SK-N-DZ (cell line): ENCODE measurements at regions not wholly inside any gene's neighbourhood (a gene's known extent, or its start where the extent isn't known, plus 50 kb on each side); places are given as distances from the start of the nearest gene placed in this dataset.
A peak's percentile ranks its signal among the peaks of the same experiment; 100 is the strongest.
"Not testable (repeated sequence)": the region's sequence is repeated elsewhere in the genome, so short reads cannot be mapped to it uniquely, and the experiment has no call there.

Experiments
- DNase-seq: peaks from one replicate; pipeline ENCODE4 v3.0.0-alpha.2; 2015; ENCODE audit warnings: low spot score

DNA sequence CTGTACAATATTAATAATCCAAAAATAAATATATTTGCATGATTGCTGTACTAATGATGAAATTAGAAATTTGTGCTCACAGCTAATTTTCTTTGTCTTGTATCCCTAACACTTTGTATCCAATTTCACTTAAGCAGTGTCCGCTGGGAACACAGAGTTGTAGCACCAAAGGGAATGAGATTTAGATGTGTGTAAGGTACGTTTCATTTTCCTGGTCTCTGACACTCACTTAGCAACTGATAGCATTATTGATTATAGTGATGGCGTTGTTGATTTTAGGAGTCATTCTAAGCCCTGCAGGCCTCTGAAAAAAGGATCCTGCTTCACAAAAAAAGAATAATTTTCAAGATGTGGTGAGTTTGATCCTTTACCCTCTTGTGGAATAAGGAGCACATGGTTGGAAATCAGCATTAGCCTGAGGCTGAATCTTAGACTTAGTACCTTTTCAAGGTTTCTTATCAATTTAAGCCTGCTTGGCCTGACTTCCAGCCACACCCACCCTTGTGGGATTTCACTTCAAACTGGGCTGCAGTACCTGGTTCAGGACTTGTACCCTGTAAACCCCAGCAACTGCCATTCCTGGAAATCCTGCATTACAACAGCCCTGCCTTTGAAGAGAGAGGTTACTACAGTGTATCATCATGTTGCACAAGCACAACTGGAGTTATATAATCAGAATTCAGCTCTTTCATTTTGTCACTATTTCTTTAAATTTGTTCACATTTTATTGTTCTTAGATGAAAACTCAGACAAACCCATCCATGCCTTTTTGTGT lies 116.2 kb downstream of the RND3 start:
- no peak for DNase-seq

- DNase-seq: no peak
Measured at GRCh38 chr2:150370561-150370960, 116.9 kb downstream of the RND3 start.

- no peak for DNase-seq
Measured at GRCh38 chr2:150369862-150370261, 117.6 kb downstream of the RND3 start.

DNA sequence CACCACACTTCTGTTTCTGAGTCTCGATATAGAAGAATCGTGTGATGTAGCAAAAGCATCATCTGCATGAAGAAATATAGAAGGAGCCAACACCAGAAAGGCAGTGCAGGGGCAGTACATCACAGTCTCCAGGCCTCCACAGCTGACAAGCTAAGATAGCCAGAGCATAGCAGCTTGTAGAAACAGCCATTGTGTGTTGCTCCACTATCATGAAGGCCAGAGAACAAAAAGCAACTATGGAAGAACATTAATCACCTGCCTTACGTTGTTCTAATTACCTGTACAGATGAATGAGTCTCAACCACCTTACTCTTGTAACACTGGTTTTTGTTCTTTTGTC lies 129.0 kb downstream of the RND3 start:
- no peak for DNase-seq

DNA sequence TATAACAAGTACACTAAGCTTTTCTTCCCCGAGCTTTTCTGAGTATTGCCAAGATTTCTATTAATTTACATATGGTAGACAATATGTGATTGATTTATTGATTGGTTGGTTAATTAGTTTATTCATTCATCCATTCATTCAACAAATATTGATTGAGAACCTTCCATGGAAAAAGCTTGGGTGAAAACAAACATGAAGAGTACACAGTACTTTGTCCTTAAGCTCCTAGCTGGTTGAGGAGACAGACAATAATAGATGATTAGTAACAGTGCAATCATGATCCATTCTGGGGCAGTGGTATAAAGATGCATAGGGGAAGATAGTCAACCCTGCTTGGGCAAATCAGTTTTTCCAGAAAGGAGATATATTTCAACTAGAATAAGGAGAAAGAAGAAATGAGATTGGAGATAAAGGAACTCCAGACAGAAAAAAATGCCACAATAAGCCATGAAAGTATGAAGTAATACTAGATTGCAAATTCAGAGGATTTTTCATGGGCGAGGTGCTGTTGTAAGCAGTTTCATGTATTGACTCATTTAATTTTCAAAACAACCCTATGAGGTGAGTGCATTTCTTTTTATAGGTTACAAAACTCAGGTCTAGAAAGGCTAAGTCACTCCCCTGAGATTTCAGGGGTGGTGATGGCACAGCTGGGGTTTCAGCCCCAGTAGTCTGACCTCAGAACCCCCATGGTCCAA lies 129.5 kb downstream of the RND3 start:
- no peak for DNase-seq

GRCh38 chr2:150355440-150355839 lies 132.0 kb downstream of the RND3 start:
- DNase-seq: no peak

GRCh38 chr2:150353376-150353775 lies 134.1 kb downstream of the RND3 start:
- DNase-seq: no peak

GRCh38 chr2:150351922-150352321 lies 135.5 kb downstream of the RND3 start:
- DNase-seq: no peak

DNA sequence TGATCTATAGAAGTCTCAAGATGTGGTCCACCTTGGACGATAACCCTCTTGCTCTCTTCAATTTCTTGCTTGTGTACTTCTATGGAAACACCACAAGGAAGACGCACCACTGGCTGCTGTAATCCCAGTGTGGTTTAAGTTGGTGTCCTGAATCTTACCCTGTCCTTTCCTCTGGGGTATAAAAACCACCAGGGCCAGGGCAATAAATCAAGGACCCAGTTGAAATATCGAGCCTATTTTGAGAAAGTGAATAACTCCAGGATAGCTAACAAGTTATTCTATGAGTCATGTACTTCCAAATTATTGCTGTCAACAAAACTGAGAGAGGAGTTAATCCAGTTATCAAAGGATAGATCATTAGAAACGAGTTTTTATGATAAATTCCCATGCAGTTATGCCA lies 137.0 kb downstream of the RND3 start:
- DNase-seq: no peak

DNA sequence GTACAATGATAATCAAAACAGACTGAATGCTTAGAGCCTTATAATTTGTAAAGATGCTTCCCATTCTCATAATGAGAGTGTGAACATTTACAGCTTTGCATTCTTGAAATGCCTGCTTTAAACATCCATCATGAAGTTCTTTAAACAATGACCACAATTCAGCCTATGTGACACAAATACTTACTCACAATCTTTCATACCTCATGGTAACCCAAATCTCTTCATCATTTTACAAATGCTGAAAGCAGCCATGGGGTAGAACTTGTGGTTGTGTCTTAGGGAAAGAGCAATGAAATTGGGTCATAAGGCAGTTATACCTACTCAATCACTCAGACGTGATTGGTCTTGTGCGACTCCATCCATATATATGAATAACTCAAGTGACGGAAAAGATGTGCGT lies 140.7 kb downstream of the RND3 start:
- no peak for DNase-seq

DNA sequence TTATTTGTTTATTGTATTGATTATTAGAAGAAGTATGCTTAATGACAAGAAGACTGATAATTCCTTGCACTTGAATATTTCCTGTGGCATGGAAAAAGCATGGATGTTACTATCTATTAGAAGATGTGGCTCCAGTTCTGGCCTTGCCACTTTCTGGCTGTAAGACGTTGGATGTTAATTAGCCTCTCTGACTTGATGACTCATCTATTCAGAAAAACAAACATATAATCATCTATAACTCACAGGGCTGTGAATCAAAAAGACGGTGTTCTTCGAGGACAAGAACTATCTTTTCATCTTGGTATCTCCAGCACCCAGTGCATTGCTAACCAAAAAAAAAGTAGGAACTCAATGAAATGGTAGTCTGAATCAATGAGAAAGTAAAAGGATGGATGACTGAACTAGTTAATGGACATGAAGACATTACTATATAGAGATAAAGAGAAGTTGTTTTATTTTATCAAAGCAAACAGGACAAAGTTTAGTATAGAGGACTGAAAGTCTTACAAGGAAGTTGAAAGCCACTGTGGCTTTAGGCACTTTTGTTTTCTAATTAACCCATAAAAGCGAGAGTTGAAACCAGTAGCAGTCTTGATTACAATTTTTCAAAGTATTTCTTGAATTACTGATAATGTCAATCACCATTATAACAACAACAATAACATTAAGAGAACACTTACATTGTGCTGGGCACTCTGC lies 145.3 kb downstream of the RND3 start:
- no peak for DNase-seq

DNA sequence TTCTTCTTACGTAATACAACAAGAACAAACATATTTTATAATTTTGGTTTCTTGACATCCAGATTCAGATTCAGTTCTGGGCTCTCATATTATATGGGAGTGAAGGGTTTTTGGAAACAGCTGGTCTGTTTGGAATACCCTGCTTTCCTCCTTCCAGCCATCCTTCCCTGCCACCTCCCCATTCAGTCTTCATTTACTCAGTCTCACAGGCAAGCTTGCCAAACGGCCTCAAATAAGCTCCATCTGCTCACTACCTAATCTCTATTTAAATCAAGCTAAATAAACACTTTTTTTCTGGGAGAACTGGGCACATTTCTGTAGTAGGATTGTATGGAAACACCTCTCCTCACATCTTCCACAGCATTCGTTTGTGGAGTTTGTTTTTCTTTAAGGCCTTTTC lies 147.5 kb downstream of the RND3 start:
- DNase-seq: no peak

- no peak for DNase-seq
Measured at GRCh38 chr2:150339282-150339681, 148.2 kb downstream of the RND3 start.

DNA sequence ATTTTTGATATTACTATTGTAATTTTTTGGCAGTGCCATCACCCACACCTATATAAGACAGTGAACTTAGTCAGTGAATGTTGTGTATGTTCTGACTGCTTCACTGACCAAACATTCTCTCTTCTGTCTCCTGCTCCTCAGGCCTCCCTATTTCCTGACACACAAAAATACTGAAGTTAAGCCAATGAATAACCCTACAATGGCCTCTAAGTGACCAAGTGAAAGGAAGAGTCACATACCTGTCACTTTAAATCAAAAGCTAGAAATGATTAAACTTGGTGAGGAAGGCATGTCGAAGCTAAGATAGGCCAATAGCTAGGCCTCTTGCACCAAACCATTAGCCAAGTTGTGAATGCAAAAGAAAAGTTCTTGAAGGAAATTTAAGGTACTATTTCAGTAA lies 151.9 kb downstream of the RND3 start:
- DNase-seq: no peak

GRCh38 chr2:150332383-150332782 lies 155.1 kb downstream of the RND3 start:
- DNase-seq: no peak

DNA sequence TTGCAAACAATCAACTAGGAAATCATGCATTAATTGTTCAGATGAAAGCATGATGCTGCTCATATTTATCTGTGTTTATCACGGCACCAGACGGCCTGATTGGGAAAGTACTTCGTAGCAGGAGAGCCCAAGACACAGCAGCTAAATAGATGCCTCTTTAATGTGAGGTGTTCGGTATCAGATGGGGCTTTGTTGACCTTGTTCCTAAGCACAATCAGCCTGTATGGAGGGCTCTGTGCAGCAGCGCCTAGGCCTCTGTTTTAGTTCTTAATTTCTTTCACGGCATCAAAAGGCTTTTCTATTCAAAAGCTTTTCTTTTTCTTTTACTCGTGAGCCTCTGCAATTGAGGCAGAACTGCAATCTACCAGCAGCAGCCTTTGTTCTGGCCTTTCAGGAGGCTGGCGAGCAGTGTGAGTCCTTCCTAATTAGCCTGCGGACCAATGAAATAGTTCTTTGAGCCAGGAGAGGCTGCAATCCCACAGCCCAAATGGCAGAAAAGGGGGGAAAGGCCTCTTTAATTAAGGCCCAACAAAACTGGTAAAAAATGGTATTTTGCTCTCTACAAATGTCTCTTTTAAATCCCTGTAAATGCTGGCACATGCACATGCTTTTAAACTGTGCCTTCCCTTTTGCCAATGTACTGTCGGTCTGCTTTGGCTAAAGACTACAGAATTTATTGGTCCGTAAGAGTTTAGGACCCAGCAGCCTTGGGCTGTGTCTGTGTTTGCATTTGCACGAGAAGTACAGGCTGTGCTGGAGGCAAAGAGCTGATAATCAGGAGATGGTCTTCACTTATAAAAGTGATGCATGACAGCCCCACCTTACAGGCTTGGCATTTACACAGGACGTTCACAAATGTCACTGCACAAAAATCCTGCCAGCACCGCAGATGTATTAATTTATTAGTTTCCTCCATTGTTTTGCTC lies 159.6 kb downstream of the RND3 start:
- DNase-seq: peak; percentile 23

DNA sequence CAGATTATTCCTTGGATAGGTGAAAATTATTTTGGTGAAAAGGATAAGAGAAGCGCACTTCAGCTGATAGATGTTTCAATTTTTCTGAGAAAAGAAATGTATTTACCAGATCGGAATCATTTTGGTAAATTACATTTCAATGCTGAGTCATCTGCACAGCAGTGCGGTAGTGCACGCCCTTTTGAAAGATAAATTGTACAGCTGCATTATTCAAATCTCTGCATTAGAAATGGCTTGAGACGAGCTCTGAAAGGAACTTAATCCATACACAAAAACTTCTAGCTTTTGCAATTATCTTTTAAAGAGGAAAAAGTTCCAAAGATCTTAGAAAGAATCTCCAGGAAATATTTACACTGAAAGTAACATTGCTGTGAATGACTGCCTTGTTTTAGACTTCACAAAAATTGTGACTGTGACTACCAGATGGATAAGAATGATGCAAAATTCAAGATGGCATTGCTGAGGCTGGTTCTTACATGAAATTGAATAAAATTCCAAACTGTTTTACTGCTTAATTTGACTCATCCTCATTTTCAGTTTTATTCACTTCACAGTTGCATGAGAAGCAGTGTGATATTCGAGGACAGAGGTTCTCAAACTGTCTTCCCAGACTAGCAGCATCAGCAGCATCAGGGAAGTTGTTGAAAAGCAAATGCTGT lies 161.7 kb downstream of the RND3 start:
- DNase-seq: no peak

DNA sequence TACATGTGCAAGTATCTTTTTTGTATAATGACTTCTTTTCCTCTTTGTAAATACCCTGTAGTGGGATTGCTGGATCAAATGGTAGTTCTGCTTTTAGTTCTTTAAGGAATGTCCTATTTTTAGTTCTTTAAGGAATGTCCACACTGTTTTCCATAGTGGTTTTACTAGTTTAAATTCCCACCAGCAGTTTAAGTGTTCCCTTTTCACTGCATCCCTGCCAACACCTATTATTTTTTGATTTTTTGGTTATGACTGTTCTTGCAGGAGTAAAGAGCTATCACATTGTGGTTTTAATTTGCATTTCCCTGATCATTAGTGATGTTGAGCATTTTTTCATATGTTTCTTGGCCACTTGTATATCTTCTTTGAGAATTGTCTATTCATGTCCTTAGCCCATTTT lies 164.4 kb downstream of the RND3 start:
- DNase-seq: not testable (repeated sequence)

DNA sequence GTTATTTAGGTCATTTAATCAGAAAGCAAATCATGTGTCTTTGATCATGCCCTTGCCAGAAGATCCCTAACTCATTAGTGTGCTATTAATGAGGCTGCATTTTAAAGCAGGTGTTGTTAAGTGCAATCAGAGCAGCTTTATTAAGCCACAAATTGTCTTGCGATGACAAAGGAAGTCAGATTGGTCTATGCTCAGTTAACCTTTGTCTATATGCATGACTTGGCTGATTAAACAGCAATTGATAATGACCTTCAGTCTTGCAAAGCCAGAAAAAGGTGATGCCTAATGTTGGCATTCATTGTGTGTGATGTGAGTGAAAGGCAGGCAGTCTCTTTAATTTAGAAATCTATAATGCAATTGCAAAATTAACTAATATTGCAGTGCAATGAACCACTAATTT lies 166.9 kb downstream of the RND3 start:
- no peak for DNase-seq

GRCh38 chr2:150319658-150320555 lies 167.6 kb downstream of the RND3 start:
- DNase-seq: no peak
